ENCODE measurements at regions not wholly inside any gene's neighbourhood (a gene's known extent, or its start where the extent isn't known, plus 50 kb on each side); places are given as distances from the start of the nearest gene placed in this dataset.

- ChIA-PET CTCF (interaction anchor here (1.2 to 1.5 kb wide), 2 partner anchors 12 to 33 kb away, joined by 3 read pairs; no protein-coding TSS in a partner anchor), POLR2A (no interaction called here)
- no peak for FAIRE-seq
- H3K9me1 ChIP-seq (replicated peaks; ENCODE audit: control insufficient read depth, extremely low read depth, insufficient read depth, low read length), result no peaks in the 10 kb centered on the region
- intact Hi-C loops (cut with micrococcal nuclease) (no loop called here), dilution Hi-C loops (cut with MboI; ENCODE audit: extremely low pct_ligation_motif_present, low sequenced_read_pairs) (no loop called here)
- no TSS peak for BruUV-seq (replicated peaks)
- no peaks in the 10 kb centered on the region for H3K9me3 ChIP-seq (replicated peaks; ENCODE audit: control insufficient read depth, insufficient read depth, low read length)
- H3K27me3 ChIP-seq (ENCODE audit: control insufficient read depth in 2 of 2, insufficient read depth in 2 of 2, low read length in 2 of 2), result peaks cover 2 to 4% of the 10 kb centered on the region in 2 experiments
- H3K4me1 ChIP-seq (ENCODE audit: control insufficient read depth, extremely low read depth, insufficient read depth, low read length), result no peaks in the 10 kb centered on the region
- H3K36me3 ChIP-seq (ENCODE audit: control insufficient read depth in 2 of 2, extremely low read depth in 1 of 2, insufficient read depth in 2 of 2, low read length in 2 of 2), result no peaks in the 10 kb centered on the region
- H3K79me2 ChIP-seq (ENCODE audit: control insufficient read depth, insufficient read depth, low read length), result no peaks in the 10 kb centered on the region
- H3K9ac ChIP-seq (replicated peaks; ENCODE audit: extremely low read depth, insufficient read depth, low read length), result no peak overlapping the region
- H3K4me2 ChIP-seq (ENCODE audit: insufficient read depth, low read length), result no peak overlapping the region
- H3K27ac ChIP-seq (ENCODE audit: insufficient read depth, low read depth, low read length), result no peak overlapping the region
- no peak for TF ChIP-seq CTCF (IDR thresholded peaks at IDR 0.05; ENCODE audit: extremely low read depth in 1 of 2, insufficient read depth in 1 of 2, low read depth in 1 of 2, low read length in 2 of 2)
- no peak for TF ChIP-seq GATA2 (IDR thresholded peaks at IDR 0.05; ENCODE audit: insufficient read depth, insufficient read length, low read depth, low read length)
- no peak for TF ChIP-seq MAX (IDR thresholded peaks at IDR 0.05; ENCODE audit: insufficient read depth, insufficient read length)
- TF ChIP-seq POLR2AphosphoS5 (IDR thresholded peaks at IDR 0.05; ENCODE audit: insufficient read depth, low read depth, low read length), result no peak
- TF ChIP-seq FOS (IDR thresholded peaks at IDR 0.05; ENCODE audit: borderline replicate concordance, insufficient read depth, low read length), result no peak
- TF ChIP-seq POLR2A (IDR thresholded peaks at IDR 0.05; ENCODE audit: low read depth, low read length), result no peak
- TF ChIP-seq EZH2 (IDR thresholded peaks at IDR 0.05; ENCODE audit: borderline replicate concordance, low read depth, low read length, severe bottlenecking), result no peak
- TF ChIP-seq JUN (IDR thresholded peaks at IDR 0.05; ENCODE audit: borderline replicate concordance, insufficient read depth, insufficient read length, low read depth), result no peak
- TF ChIP-seq MYC (IDR thresholded peaks at IDR 0.05; ENCODE audit: low read depth, low read length), result no peak
- DNase-seq (ENCODE audit: low read depth, low spot score), result no peak
- no peaks in the 10 kb centered on the region for H4K20me1 ChIP-seq (replicated peaks; ENCODE audit: control insufficient read depth, extremely low read depth, insufficient read depth, low read length)
- no peak overlapping the region for H2AFZ ChIP-seq (ENCODE audit: low read depth, low read length)
- H3K4me3 ChIP-seq (replicated peaks in 1 of 3; ENCODE audit: insufficient read depth in 1 of 3, low read depth in 1 of 3, low read length in 3 of 3), result no peak overlapping the region
Observed at GRCh38 chr16:86142801-86143236, 243.9 kb downstream of the IRF8 start.

All from endothelial cell of umbilical vein (primary cell).